ENCODE measurements at regions not wholly inside any gene's neighbourhood (a gene's known extent, or its start where the extent isn't known, plus 50 kb on each side); places are given as distances from the start of the nearest gene placed in this dataset.

DNA sequence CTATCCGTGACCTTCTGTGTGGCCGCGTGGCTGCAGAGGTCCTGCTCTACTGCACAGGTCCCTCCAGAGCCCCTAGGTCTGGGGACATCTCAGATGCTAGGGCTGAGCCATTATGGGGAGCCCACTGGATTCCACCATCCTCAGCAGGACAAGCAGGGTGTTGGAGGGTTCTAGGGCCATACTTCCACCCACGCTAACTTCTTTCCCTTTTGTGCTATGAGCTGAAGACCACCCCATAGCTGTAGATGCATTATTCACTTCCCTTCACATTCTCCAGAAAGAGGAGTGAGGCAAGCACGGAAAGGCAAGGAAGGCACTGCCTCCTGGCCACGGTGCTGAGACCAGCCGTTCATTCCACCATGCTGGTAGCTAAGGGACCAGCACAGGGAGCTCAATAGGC, 149.5 kb upstream of the MYCN start:
- no peak for TF ChIP-seq POLR2AphosphoS5 (IDR thresholded peaks at IDR 0.05; ENCODE audit: low read depth)
- TF ChIP-seq CREB1 (CRISPR knock-in tag; IDR thresholded peaks at IDR 0.05; ENCODE audit: low read depth) = no peak
- no peak for TF ChIP-seq EZH2 (IDR thresholded peaks at IDR 0.05; ENCODE audit: low read depth, unreplicated experiment)
- no peak for TF ChIP-seq CTCF (conservative IDR thresholded peaks at IDR 0.05; ENCODE audit: low read depth in 2 of 2)
- no peak for TF ChIP-seq REST (IDR thresholded peaks at IDR 0.05; ENCODE audit: unreplicated experiment)
- no peak for TF ChIP-seq STAT1 (IDR thresholded peaks at IDR 0.05; ENCODE audit: unreplicated experiment)
- TF ChIP-seq ZNF331 (CRISPR knock-in tag; IDR thresholded peaks at IDR 0.05; ENCODE audit: low read depth) = no peak
- TF ChIP-seq ZNF114 (CRISPR knock-in tag; IDR thresholded peaks at IDR 0.05) = no peak
- TF ChIP-seq EZH2phosphoT487 (IDR thresholded peaks at IDR 0.05; ENCODE audit: unreplicated experiment) = no peak

Measured in GM23338 (cell line).